Thyroid gland (tissue), 4 donors: ENCODE measurements at regions not wholly inside any gene's neighbourhood (a gene's known extent, or its start where the extent isn't known, plus 50 kb on each side); places are given as distances from the start of the nearest gene placed in this dataset.

Experiments used
- CTCF ChIP-seq, 6 experiments: fragments of 200-600 bp in 3 of 6; fragments of 450-650 bp in 3 of 6; sonication (generic) in 3 of 6; IDR thresholded peaks; one replicate each; pipeline ENCODE4 v1.5.1; 2016 to 2019; ENCODE audit warnings: antibody characterized with exemption in 6 of 6, mild to moderate bottlenecking in 2 of 6, inconsistent platforms in 1 of 6, moderate library complexity in 1 of 6
- POLR2A ChIP-seq, 2 donors: fragments of 450-650 bp; IDR thresholded peaks; one replicate each; pipeline ENCODE4 v1.6.1; 2017; ENCODE audit warnings: antibody characterized with exemption in 2 of 2, mild to moderate bottlenecking in 2 of 2, moderate library complexity in 1 of 2

GRCh38 chr6:19694697-19695096 is 142.5 kb upstream of the ID4 start:
- TF ChIP-seq CTCF (IDR thresholded peaks at IDR 0.05): no peak
- no peak for TF ChIP-seq POLR2A (IDR thresholded peaks at IDR 0.05)
